ENCODE measurements at regions not wholly inside any gene's neighbourhood (a gene's known extent, or its start where the extent isn't known, plus 50 kb on each side); places are given as distances from the start of the nearest gene placed in this dataset.
"Not testable (repeated sequence)": the region's sequence is repeated elsewhere in the genome, so short reads cannot be mapped to it uniquely, and the experiment has no call there.

GRCh38 chr1:168461108-168461507, 82.7 kb downstream of the XCL2 start:
- H2AFZ ChIP-seq (ENCODE audit: low read length); in situ Hi-C loops (cut with HindIII; ENCODE audit: extremely low pct_ligation_motif_present, low pct_unique_long_range_greater_than_20kb); H3K4me1 ChIP-seq (ENCODE audit: insufficient read depth, low read length); H3K4me3 ChIP-seq (replicated peaks in 1 of 3; ENCODE audit: insufficient read depth in 1 of 3, low read depth in 2 of 3, low read length in 3 of 3); intact Hi-C loops (cut with micrococcal nuclease; ENCODE audit: unreplicated experiment); POLR2A ChIA-PET; H3K36me3 ChIP-seq (replicated peaks in 1 of 2; ENCODE audit: control insufficient read depth in 1 of 2, insufficient read depth in 2 of 2, low read length in 2 of 2); ATAC-seq; H3K27me3 ChIP-seq (ENCODE audit: control insufficient read depth in 1 of 2, insufficient read depth in 2 of 2, low read length in 2 of 2); BruUV-seq (replicated peaks); H3K4me2 ChIP-seq (ENCODE audit: low read depth, low read length); H3K79me2 ChIP-seq (ENCODE audit: insufficient read depth, low read length); H3K27ac ChIP-seq (ENCODE audit: extremely low read length, insufficient read depth, low read length); H4K20me1 ChIP-seq (ENCODE audit: insufficient read depth, low read length); FAIRE-seq; CTCF ChIA-PET (ENCODE audit: low intra/inter-chr PET ratio, low total read pairs); DNase-seq (ENCODE audit: low spot score); H3K9ac ChIP-seq (ENCODE audit: insufficient read depth, low read depth, low read length): not testable (repeated sequence)
- WGBS (ENCODE audit: low lambda C conversion rate), result 97% methylated on average over 3 of the region's 3 CpGs
- TF ChIP-seq ZFP1 (CRISPR knock-in tag; IDR thresholded peaks at IDR 0.05), result 0 out of 2 replicates have a peak, but pooled peaks have one; percentile 88
- H3K9me3 ChIP-seq (ENCODE audit: low read length), result peaks cover 18% of the 10 kb centered on the region

GRCh38 chr1:168457296-168457695, 86.5 kb downstream of the XCL2 start:
- BruUV-seq (replicated peaks); H3K4me3 ChIP-seq (replicated peaks in 1 of 3; ENCODE audit: insufficient read depth in 1 of 3, low read depth in 2 of 3, low read length in 3 of 3); H3K4me1 ChIP-seq (ENCODE audit: insufficient read depth, low read length); H3K27ac ChIP-seq (ENCODE audit: extremely low read length, insufficient read depth, low read length); H3K9ac ChIP-seq (ENCODE audit: insufficient read depth, low read depth, low read length); H3K4me2 ChIP-seq (ENCODE audit: low read depth, low read length); H3K27me3 ChIP-seq (ENCODE audit: control insufficient read depth in 1 of 2, insufficient read depth in 2 of 2, low read length in 2 of 2); in situ Hi-C loops (cut with HindIII; ENCODE audit: extremely low pct_ligation_motif_present, low pct_unique_long_range_greater_than_20kb); FAIRE-seq; H4K20me1 ChIP-seq (ENCODE audit: insufficient read depth, low read length); H2AFZ ChIP-seq (ENCODE audit: low read length); CTCF ChIA-PET (ENCODE audit: low intra/inter-chr PET ratio, low total read pairs); POLR2A ChIA-PET; H3K36me3 ChIP-seq (replicated peaks in 1 of 2; ENCODE audit: control insufficient read depth in 1 of 2, insufficient read depth in 2 of 2, low read length in 2 of 2); H3K79me2 ChIP-seq (ENCODE audit: insufficient read depth, low read length); intact Hi-C loops (cut with micrococcal nuclease; ENCODE audit: unreplicated experiment); DNase-seq (ENCODE audit: low spot score); ATAC-seq: not testable (repeated sequence)
- peaks cover 25% of the 10 kb centered on the region for H3K9me3 ChIP-seq (ENCODE audit: low read length)
- 97% methylated on average over 8 of the region's 8 CpGs for WGBS (ENCODE audit: low lambda C conversion rate)

GRCh38 chr1:168455764-168456163, 88.0 kb downstream of the XCL2 start:
- POLR2A ChIA-PET, result no interaction called here
- H3K4me1 ChIP-seq (ENCODE audit: insufficient read depth, low read length), result no peaks in the 10 kb centered on the region
- intact Hi-C loops (cut with micrococcal nuclease; ENCODE audit: unreplicated experiment), result no loop called here
- H3K27ac ChIP-seq (ENCODE audit: extremely low read length, insufficient read depth, low read length), result no peak overlapping the region
- H4K20me1 ChIP-seq (ENCODE audit: insufficient read depth, low read length), result no peaks in the 10 kb centered on the region
- H3K27me3 ChIP-seq (ENCODE audit: control insufficient read depth in 1 of 2, insufficient read depth in 2 of 2, low read length in 2 of 2), result no peaks in the 10 kb centered on the region
- H3K4me2 ChIP-seq (ENCODE audit: low read depth, low read length), result no peak overlapping the region
- WGBS (ENCODE audit: low lambda C conversion rate), result 94% methylated on average over 2 of the region's 2 CpGs
- H3K9me3 ChIP-seq (ENCODE audit: low read length), result peaks cover 22% of the 10 kb centered on the region
- BruUV-seq (replicated peaks), result no TSS peak
- FAIRE-seq (no peak), ATAC-seq (no peak), DNase-seq (ENCODE audit: low spot score) (no peak)
- no peak overlapping the region for H3K4me3 ChIP-seq (replicated peaks in 1 of 3; ENCODE audit: insufficient read depth in 1 of 3, low read depth in 2 of 3, low read length in 3 of 3)
- H2AFZ ChIP-seq (ENCODE audit: low read length), result no peak overlapping the region
- TF ChIP-seq ZNF441 (CRISPR knock-in tag; IDR thresholded peaks at IDR 0.05; ENCODE audit: borderline replicate concordance), result no peak
- no peak for TF ChIP-seq ZNF30 (CRISPR knock-in tag; IDR thresholded peaks at IDR 0.05)
- TF ChIP-seq ZNF672 (CRISPR knock-in tag; IDR thresholded peaks at IDR 0.05), result no peak
- TF ChIP-seq JUND (CRISPR knock-in tag; IDR thresholded peaks at IDR 0.05), result no peak
- peaks cover 1% of the 10 kb centered on the region for H3K79me2 ChIP-seq (ENCODE audit: insufficient read depth, low read length)
- CTCF ChIA-PET (ENCODE audit: low intra/inter-chr PET ratio, low total read pairs), result no interaction called here
- H3K9ac ChIP-seq (ENCODE audit: insufficient read depth, low read depth, low read length), result no peak overlapping the region
- in situ Hi-C loops (cut with HindIII; ENCODE audit: extremely low pct_ligation_motif_present, low pct_unique_long_range_greater_than_20kb), result no loop called here
- H3K36me3 ChIP-seq (replicated peaks in 1 of 2; ENCODE audit: control insufficient read depth in 1 of 2, insufficient read depth in 2 of 2, low read length in 2 of 2), result peaks cover 2 to 9% of the 10 kb centered on the region in 2 experiments; a peak in 3 of 5 replicates
